MM.1S (cell line): ENCODE measurements at regions not wholly inside any gene's neighbourhood (a gene's known extent, or its start where the extent isn't known, plus 50 kb on each side); places are given as distances from the start of the nearest gene placed in this dataset.

Experiments
- DNase-seq: peaks from one replicate; pipeline ENCODE4 v3.0.0-alpha.2; 2015
- H2AFZ ChIP-seq: fragments of 300-600 bp; sonication (generic); 2 replicates; pipeline ENCODE4 v1.6.0; 2016; ENCODE audit warnings: antibody characterized with exemption, low read length
- H3F3A ChIP-seq: fragments of 300-600 bp; sonication (generic); 2 replicates; pipeline ENCODE4 v1.6.1; 2016; ENCODE audit warnings: mild to moderate bottlenecking, antibody characterized with exemption, low read length, moderate library complexity, mixed read lengths; ENCODE audit not compliant: insufficient read depth
- H3K27ac ChIP-seq: fragments of 300-600 bp; sonication (generic); 2 replicates; pipeline ENCODE4 v1.5.1; 2016; ENCODE audit warnings: mild to moderate bottlenecking, low read length
- H3K27me3 ChIP-seq: fragments of 300-600 bp; sonication (generic); replicated peaks from 2 replicates; pipeline ENCODE4 v1.6.0; 2016; ENCODE audit warnings: low read length; ENCODE audit not compliant: insufficient read depth
- H3K36me3 ChIP-seq: fragments of 300-600 bp; sonication (generic); replicated peaks from 2 replicates; pipeline ENCODE4 v1.6.1; 2016; ENCODE audit warnings: mild to moderate bottlenecking, low read length, mixed read lengths; ENCODE audit not compliant: insufficient read depth
- H3K4me1 ChIP-seq: fragments of 300-600 bp; sonication (generic); 2 replicates; pipeline ENCODE4 v1.6.1; 2016; ENCODE audit warnings: low read length, mixed read lengths
- H3K4me2 ChIP-seq: fragments of 300-600 bp; sonication (generic); 2 replicates; pipeline ENCODE4 v1.6.0; 2016; ENCODE audit warnings: low read depth, low read length
- H3K4me3 ChIP-seq: fragments of 300-600 bp; sonication (generic); 2 replicates; pipeline ENCODE4 v1.5.1; 2016; ENCODE audit warnings: low read length, mixed read lengths
- H3K79me2 ChIP-seq: fragments of 300-600 bp; sonication (generic); 2 replicates; pipeline ENCODE4 v1.6.1; 2016; ENCODE audit warnings: mixed run types, low read length, mixed read lengths
- H3K9ac ChIP-seq: fragments of 300-600 bp; sonication (generic); 2 replicates; pipeline ENCODE4 v1.6.1; 2016; ENCODE audit warnings: low read length, mixed read lengths
- H3K9me2 ChIP-seq: fragments of 300-600 bp; sonication (generic); replicated peaks from 2 replicates; pipeline ENCODE4 v1.6.1; 2016; ENCODE audit warnings: mild to moderate bottlenecking, low read length, mixed read lengths; ENCODE audit not compliant: insufficient read depth
- H3K9me3 ChIP-seq: fragments of 300-600 bp; sonication (generic); replicated peaks from 2 replicates; pipeline ENCODE4 v1.6.1; 2016; ENCODE audit warnings: mild to moderate bottlenecking, low read length, mixed read lengths; ENCODE audit not compliant: insufficient read depth
- H4K20me1 ChIP-seq: fragments of 300-600 bp; sonication (generic); 2 replicates; pipeline ENCODE4 v1.6.1; 2016; ENCODE audit warnings: mild to moderate bottlenecking, low read length, moderate library complexity, mixed read lengths; ENCODE audit not compliant: insufficient read depth
- EZH2 ChIP-seq: fragments of 300-600 bp; sonication (generic); optimal IDR thresholded peaks from 2 replicates; pipeline ENCODE3; 2017; ENCODE audit warnings: low read depth, mild to moderate bottlenecking, antibody characterized with exemption, low read length, mixed read lengths
- EZH2phosphoT487 ChIP-seq: fragments of 300-600 bp; sonication (generic); IDR thresholded peaks from 2 replicates; pipeline ENCODE4 v1.6.1; 2018; ENCODE audit warnings: antibody characterized with exemption, low read length
- TF ChIP-seq, protein P1 (sequence below): fragments of 300-600 bp; sonication (generic); IDR thresholded peaks from 2 replicates; pipeline ENCODE4 v1.5.1; 2016; ENCODE audit warnings: antibody characterized with exemption, low read length, mixed read lengths

DNA sequence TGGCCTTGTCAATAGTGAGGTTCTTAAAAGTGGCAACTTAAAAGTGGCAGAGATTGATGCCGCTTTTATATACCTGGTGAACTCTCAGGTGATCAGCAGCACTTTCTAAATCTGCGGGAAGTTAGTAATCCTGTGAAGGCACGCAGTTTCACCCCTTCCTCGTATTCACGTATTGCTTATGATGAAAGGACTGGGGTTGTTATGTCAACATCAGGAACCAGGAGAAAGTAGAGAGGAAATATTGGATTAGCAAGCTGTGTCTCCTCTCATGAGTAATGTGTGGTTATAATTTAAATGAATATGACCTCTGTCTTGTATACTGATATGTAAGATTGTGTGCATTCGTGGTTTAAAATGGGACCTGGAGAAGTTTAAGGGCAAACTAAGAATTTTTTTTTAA lies 544.6 kb downstream of the SLITRK6 start:
- no peaks in the 10 kb centered on the region for H3K9me2 ChIP-seq
- no peaks in the 10 kb centered on the region for H3K9me3 ChIP-seq
- H3K27ac ChIP-seq: no peak overlapping the region
- H2AFZ ChIP-seq: no peak overlapping the region
- no peaks in the 10 kb centered on the region for H4K20me1 ChIP-seq
- H3K79me2 ChIP-seq: no peaks in the 10 kb centered on the region
- no peak overlapping the region for H3K9ac ChIP-seq
- no peaks in the 10 kb centered on the region for H3F3A ChIP-seq
- no peaks in the 10 kb centered on the region for H3K4me1 ChIP-seq
- no peaks in the 10 kb centered on the region for H3K36me3 ChIP-seq
- H3K4me3 ChIP-seq: no peak overlapping the region
- DNase-seq: no peak
- TF ChIP-seq EZH2phosphoT487 (no peak), EZH2 (no peak)
- TF ChIP-seq, protein P1, sequence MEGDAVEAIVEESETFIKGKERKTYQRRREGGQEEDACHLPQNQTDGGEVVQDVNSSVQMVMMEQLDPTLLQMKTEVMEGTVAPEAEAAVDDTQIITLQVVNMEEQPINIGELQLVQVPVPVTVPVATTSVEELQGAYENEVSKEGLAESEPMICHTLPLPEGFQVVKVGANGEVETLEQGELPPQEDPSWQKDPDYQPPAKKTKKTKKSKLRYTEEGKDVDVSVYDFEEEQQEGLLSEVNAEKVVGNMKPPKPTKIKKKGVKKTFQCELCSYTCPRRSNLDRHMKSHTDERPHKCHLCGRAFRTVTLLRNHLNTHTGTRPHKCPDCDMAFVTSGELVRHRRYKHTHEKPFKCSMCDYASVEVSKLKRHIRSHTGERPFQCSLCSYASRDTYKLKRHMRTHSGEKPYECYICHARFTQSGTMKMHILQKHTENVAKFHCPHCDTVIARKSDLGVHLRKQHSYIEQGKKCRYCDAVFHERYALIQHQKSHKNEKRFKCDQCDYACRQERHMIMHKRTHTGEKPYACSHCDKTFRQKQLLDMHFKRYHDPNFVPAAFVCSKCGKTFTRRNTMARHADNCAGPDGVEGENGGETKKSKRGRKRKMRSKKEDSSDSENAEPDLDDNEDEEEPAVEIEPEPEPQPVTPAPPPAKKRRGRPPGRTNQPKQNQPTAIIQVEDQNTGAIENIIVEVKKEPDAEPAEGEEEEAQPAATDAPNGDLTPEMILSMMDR: no peak
- no peaks in the 10 kb centered on the region for H3K27me3 ChIP-seq
- H3K4me2 ChIP-seq: no peak overlapping the region

DNA sequence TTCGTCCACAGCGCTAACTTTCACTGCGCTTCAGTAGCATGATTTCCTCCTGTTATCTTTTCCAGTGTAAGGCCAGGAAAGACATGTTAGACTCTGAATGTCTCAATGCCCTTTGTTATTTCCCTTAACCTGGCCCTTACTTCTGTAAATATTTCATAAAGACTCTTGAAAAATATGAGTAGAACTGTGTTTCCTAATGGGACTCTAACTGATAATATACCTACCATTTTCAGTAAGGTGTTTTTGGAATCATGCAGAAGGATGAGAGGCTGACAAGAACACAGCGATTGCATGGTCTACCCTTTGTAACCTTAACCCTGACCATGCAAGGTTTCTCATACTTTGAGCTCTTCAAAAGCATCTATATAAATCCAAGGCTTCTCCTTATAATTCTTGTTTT lies 550.1 kb downstream of the SLITRK6 start:
- H3K4me1 ChIP-seq: no peaks in the 10 kb centered on the region

DNA sequence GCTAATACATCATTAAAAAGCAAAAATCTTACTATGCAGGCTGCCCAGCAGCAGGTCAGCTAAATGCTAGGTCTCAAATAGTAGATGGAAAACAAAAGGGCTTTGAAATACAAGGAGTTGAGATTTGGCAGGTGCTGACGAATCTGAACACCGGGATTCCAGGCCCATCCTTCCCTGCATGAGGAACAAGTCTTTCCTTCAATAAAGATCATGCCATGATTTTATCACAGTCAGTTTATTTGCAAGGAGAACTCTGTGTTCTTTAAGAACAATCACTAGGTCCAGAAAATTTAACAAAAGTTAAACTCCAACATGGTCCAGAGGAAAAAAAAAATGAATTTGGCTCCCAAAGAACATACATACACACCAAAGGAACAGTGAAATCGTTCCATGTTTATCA lies 551.4 kb downstream of the SLITRK6 start:
- Histone ChIP-seq H3K27ac (no peak overlapping the region), H3K9me3 (no peaks in the 10 kb centered on the region), H3K4me3 (no peak overlapping the region), H3K9ac (no peak overlapping the region), H4K20me1 (no peaks in the 10 kb centered on the region), H3K79me2 (no peaks in the 10 kb centered on the region), H3K27me3 (no peaks in the 10 kb centered on the region), H3K4me2 (no peak overlapping the region), H3K36me3 (no peaks in the 10 kb centered on the region), H2AFZ (no peak overlapping the region), H3F3A (no peaks in the 10 kb centered on the region), H3K9me2 (no peaks in the 10 kb centered on the region), H3K4me1 (no peaks in the 10 kb centered on the region)
- DNase-seq: no peak
- TF ChIP-seq, protein P1: no peak
- TF ChIP-seq EZH2phosphoT487 (no peak), EZH2 (no peak)

More for the DNA sequence above, 550.1 kb downstream of the SLITRK6 start:
- H3K4me3 ChIP-seq: no peak overlapping the region
- DNase-seq: no peak
- no peaks in the 10 kb centered on the region for H3K79me2 ChIP-seq
- no peaks in the 10 kb centered on the region for H3K9me3 ChIP-seq
- no peak overlapping the region for H3K27ac ChIP-seq
- H3K27me3 ChIP-seq: no peaks in the 10 kb centered on the region
- H3K9ac ChIP-seq: no peak overlapping the region
- H3K36me3 ChIP-seq: no peaks in the 10 kb centered on the region
- H3K4me2 ChIP-seq: no peak overlapping the region
- no peak overlapping the region for H2AFZ ChIP-seq
- TF ChIP-seq EZH2 (no peak), EZH2phosphoT487 (no peak)
- TF ChIP-seq, protein P1: no peak
- H4K20me1 ChIP-seq: no peaks in the 10 kb centered on the region
- H3F3A ChIP-seq: no peaks in the 10 kb centered on the region
- no peaks in the 10 kb centered on the region for H3K9me2 ChIP-seq
